Stimulated activated effector memory CD8-positive, alpha-beta T cell treated with anti-CD3 and anti-CD28 coated beads, Interleukin-12 subunit alpha, Interleukin-12 subunit beta, amount 100 ng/mL, for 72 hours (primary cell): ENCODE measurements at regions not wholly inside any gene's neighbourhood (a gene's known extent, or its start where the extent isn't known, plus 50 kb on each side); places are given as distances from the start of the nearest gene placed in this dataset.

Experiments used
- ATAC-seq: fragments of 150-1000 bp; cut with Tn5 transposase; 2 replicates; pipeline ENCODE4 v1.10.0; 2021
- DNase-seq, 2 donors: peaks; one replicate each; pipeline ENCODE4 v3.0.0; 2021 to 2022; ENCODE audit warnings: low spot score in 2 of 2
- H3K27ac Mint-ChIP-seq: one replicate; pipeline ENCODE4 v1.8.0; 2022; ENCODE audit warnings: mild to moderate bottlenecking, mixed read lengths
- H3K36me3 Mint-ChIP-seq: one replicate; pipeline ENCODE4 v1.8.0; 2022; ENCODE audit warnings: mild to moderate bottlenecking, mixed read lengths
- H3K4me1 Mint-ChIP-seq: one replicate; pipeline ENCODE4 v1.8.0; 2022; ENCODE audit warnings: mixed read lengths
- H3K4me3 Mint-ChIP-seq: one replicate; pipeline ENCODE4 v1.8.0; 2022; ENCODE audit warnings: mild to moderate bottlenecking, mixed read lengths
- H3K9me3 Mint-ChIP-seq: one replicate; pipeline ENCODE4 v1.8.0; 2022; ENCODE audit warnings: mixed read lengths

DNA sequence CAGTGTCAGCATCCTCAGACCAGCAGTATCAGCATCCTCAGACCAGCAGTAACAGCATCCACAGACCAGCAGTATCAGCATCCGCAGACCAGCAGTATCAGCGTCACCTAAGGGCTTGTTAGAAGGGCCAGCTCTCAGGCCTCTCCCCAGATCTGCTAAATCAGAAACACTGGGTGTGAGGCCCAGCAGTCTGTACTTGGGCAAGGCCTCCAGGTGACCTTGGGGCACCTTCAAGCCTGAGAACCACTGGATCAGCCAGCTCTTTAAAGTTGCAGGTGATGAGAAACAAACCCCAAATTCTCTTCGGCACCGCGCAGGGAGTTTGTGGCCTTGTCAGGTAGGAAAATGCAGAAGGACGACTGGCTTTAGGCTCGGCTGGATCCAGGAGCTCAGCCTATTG lies 290.5 kb upstream of the CDH4 start:
- ATAC-seq (no peak), DNase-seq (no peak)
- Mint-ChIP-seq H3K36me3 (no peaks in the 10 kb centered on the region), H3K4me1 (no peaks in the 10 kb centered on the region), H3K9me3 (no peaks in the 10 kb centered on the region), H3K27ac (no peak overlapping the region), H3K4me3 (no peak overlapping the region)

DNA sequence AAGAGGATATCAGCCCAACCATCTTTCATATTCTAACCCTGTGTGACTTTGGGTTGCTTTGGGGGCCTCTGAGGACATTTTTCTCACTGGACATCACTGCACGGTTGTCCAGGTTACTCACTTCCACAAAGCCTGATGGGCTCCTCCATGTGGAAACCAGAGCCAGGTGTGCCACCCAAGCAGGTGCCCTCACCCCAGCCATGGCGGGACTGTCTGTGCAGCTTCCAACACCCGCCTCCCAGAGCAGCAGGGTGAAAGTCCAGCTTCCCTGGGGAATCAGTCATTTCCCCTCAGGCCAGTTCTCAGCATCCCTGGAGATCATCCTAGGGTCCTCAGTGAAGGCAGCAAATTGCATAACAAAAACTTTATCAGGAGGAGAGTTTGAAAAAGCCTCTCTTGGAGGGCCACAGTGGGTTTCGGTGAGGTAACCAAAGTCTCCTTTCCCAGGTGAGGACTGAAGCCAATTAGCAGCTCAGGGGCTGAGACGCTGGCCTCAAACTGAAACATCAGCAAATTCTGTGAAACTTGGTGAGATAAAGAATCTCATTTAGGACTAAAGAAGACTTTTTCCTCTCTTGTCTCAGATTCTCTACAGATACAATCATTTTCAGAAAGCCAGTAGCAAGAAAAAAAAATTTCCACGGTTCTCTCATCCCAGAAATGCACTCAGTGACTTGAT lies 289.6 kb upstream of the CDH4 start:
- DNase-seq (no peak), ATAC-seq (no peak)
- no peak overlapping the region for H3K27ac Mint-ChIP-seq
- H3K36me3 Mint-ChIP-seq: no peaks in the 10 kb centered on the region
- no peaks in the 10 kb centered on the region for H3K9me3 Mint-ChIP-seq
- H3K4me1 Mint-ChIP-seq: no peaks in the 10 kb centered on the region
- H3K4me3 Mint-ChIP-seq: no peak overlapping the region

DNA sequence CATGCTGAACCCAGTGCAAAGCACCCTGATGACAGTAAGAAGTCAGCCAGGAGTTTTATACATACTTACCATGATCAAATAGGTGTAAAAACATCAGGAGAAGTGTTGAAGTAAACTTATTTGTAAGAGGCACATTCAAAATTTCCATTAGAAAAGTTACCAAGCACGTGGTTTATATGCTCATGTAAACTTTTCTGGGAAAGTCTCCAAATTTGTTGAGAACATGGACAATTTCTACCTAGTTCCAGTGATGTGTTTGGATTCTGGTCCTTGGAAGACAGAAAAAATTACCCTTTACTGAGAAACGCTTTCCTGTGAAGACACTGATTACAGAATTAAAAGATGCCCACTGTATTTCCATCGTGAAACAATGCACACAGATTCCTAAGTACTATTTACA lies 288.9 kb upstream of the CDH4 start:
- no peaks in the 10 kb centered on the region for H3K36me3 Mint-ChIP-seq
- no peak for DNase-seq
- no peak for ATAC-seq
- no peak overlapping the region for H3K4me3 Mint-ChIP-seq
- H3K9me3 Mint-ChIP-seq: no peaks in the 10 kb centered on the region
- no peak overlapping the region for H3K27ac Mint-ChIP-seq
- no peaks in the 10 kb centered on the region for H3K4me1 Mint-ChIP-seq

DNA sequence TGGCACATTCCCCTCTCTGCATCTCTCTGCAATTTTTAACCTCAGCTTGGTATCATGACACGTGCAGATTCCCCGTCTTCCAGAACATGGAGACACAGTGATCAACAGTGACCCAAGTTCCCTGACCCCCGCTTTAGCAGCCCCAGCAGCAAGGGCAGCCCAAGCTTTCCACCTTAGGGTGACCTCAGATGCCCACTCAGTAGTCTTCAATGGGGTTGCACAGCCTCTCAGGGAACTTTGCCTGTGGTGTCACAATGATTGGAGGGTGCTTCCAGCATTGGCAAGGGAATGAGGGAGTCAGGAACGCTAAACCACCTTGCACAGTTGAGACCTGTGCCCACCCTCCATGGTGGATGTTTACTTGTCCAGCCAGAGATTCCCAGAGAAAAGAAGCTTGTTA lies 287.1 kb upstream of the CDH4 start:
- Mint-ChIP-seq H3K27ac (no peak overlapping the region), H3K36me3 (no peaks in the 10 kb centered on the region), H3K4me3 (no peak overlapping the region), H3K9me3 (no peaks in the 10 kb centered on the region), H3K4me1 (no peaks in the 10 kb centered on the region)
- DNase-seq (no peak), ATAC-seq (no peak)

DNA sequence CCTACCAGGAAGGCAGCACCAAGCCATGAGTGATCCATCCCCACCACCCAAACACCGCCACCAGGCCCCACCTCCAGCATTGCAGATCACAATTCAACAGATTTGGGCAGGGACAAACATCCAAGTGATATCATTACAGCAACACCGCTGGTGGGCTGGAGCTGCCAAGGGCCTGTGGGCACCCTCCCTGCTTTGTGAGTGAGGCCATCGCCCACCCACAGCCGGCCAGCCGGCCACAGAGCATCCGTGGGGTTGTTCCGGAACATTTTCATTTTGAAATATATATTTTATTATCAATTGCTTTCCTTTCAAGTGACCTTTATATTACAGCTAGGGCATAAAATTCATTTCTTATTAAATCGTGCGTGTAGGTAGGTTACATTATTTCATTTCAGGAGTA lies 286.0 kb upstream of the CDH4 start:
- H3K4me1 Mint-ChIP-seq: no peaks in the 10 kb centered on the region
- ATAC-seq (no peak), DNase-seq (no peak)
- H3K9me3 Mint-ChIP-seq: no peaks in the 10 kb centered on the region
- no peak overlapping the region for H3K4me3 Mint-ChIP-seq
- no peak overlapping the region for H3K27ac Mint-ChIP-seq
- H3K36me3 Mint-ChIP-seq: no peaks in the 10 kb centered on the region

DNA sequence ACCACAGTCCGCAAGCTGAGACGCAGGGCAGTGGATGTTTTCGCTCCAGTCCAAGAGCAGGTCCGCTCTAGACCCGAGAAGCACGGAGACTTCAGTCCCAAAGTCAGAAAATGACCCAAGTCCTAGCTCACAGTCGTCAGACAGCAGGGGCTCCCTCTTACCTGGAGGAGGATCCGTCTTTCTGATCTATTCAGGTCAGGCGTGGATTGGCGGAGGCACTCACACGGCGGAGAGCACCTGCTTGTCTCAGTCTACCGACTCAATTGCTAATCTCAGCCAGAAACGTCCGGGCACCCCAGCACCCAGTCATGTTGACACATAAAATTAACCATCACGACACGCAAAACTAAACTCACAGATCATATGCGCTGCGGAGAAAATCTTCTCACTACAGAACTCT lies 285.3 kb upstream of the CDH4 start:
- H3K27ac Mint-ChIP-seq: no peak overlapping the region
- H3K36me3 Mint-ChIP-seq: no peaks in the 10 kb centered on the region
- H3K4me1 Mint-ChIP-seq: no peaks in the 10 kb centered on the region
- H3K9me3 Mint-ChIP-seq: no peaks in the 10 kb centered on the region
- ATAC-seq (no peak), DNase-seq (no peak)
- H3K4me3 Mint-ChIP-seq: no peak overlapping the region

DNA sequence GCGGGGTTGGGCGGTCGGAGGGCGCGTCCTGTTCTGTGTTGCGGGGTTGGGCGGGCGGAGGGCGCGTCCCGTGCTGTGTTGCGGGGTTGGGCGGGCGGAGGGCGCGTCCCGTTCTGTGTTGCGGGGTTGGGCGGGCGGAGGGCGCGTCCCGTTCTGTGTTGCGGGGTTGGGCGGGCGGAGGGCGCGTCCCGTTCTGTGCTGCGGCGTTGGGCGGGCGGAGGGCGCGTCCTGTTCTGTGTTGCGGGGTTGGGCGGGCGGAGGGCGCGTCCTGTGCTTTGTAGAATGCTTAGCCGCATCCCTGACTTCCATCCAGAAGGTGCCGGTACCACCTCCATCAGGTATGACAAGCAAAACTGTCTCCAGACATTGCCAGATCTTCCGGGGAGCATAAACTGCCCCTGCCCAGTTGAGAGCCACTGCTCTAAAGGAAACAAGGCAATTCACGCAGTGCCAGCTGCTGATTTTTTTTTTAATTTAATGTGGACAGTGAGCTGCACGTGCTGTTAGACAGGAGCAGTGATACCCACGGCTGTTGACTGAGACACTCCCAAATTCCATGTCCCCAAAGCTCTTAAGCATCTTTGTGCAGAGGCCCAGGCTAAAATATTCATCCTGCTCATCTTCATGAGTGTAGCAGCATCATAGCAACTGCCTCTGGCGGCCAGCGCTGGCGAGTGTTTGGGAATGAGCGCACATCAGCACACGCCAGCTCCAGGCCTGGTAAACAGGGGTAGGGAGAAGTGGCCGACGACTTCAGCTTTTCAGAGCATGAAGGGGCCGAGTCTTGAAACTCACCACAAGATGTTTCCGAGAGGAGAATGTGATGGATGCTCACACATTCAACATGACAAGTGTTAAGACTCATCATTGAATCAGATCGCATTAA lies 284.4 kb upstream of the CDH4 start:
- Mint-ChIP-seq H3K36me3 (no peaks in the 10 kb centered on the region), H3K27ac (no peak overlapping the region), H3K9me3 (no peaks in the 10 kb centered on the region), H3K4me1 (no peaks in the 10 kb centered on the region), H3K4me3 (no peak overlapping the region)
- no peak for DNase-seq
- no peak for ATAC-seq

DNA sequence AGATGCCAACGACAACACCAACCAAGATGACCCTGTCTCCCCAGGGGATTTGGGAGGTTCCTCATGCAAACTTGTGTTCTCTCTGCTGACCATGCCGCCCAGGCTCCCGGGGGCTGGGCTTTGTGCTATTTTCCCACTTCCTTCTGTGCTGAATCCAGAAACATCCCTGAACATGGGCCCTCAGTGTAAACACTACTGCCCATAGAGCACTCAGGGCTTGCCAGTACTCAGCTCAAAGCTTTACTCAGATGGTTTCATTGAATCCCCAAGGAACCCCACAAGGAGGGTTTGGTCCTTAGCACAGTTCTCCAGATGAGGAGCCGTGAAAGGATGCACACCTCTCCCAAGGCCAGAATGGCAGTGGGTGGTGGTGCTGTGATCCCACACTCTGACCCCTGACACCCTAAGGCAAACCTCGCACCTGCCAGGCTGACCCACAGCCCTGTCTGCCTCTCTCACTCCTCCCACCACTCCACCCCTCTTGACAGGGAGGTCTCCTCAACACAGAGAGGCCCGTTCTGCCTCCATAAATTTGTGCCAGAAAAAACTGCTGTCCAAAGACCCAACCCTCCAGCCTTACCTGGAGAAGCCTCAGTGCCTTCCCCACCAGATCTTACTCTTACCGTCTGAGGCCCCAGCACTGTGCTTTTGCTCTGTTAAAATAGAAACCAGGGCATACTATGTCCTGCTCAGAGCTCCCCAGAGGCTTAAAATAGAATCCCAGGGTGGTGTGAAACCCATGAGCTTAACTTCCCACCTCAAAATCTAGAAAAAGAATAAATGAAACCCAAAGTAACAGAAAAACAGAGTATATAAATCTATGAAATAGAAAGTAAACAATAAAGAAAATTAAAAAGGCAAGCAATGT lies 283.0 kb upstream of the CDH4 start:
- DNase-seq (no peak), ATAC-seq (no peak)
- Mint-ChIP-seq H3K36me3 (no peaks in the 10 kb centered on the region), H3K4me3 (no peak overlapping the region), H3K27ac (no peak overlapping the region), H3K4me1 (no peaks in the 10 kb centered on the region), H3K9me3 (no peaks in the 10 kb centered on the region)

DNA sequence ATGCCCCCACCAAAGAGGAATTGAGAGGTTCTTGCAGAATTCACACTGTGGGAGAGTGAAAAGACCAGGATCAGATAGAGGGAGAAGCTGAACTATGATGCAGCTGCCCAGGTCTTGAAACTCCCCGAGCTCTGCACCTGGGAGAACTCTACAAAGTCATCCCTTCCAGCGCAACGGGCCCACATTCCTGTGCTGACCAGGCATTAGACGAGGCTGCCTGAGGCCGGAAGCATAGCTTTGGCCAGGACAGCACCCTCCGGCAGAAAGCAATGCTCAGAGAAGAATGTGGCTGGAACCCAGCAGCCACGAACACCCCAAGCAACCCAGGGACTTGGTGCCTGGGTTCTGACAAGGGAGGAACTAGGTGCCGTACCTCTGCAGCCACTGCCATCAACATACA lies 281.5 kb upstream of the CDH4 start:
- no peak overlapping the region for H3K27ac Mint-ChIP-seq
- no peaks in the 10 kb centered on the region for H3K36me3 Mint-ChIP-seq
- no peaks in the 10 kb centered on the region for H3K4me1 Mint-ChIP-seq
- H3K4me3 Mint-ChIP-seq: no peak overlapping the region
- no peaks in the 10 kb centered on the region for H3K9me3 Mint-ChIP-seq
- ATAC-seq (no peak), DNase-seq (no peak)

DNA sequence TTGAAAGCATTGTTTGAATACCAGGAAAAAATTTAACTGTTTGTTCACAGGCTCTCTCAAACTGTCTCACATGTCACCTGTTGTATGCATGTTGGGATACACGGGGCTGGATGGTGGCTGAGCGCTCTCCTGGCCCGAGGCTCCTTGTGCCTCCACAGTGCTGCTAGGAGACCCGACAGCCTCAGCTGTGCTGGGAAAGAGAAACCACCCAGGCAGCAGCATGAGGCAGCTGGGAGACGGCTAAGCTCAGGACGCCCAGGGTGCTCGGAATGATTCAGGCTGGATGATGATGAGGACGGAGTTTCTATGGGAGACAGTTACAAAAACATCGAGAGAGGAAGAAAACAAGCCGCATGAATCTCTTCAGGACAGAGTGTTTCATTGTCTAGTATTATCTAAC lies 278.0 kb upstream of the CDH4 start:
- Mint-ChIP-seq H3K4me3 (no peak overlapping the region), H3K27ac (no peak overlapping the region), H3K9me3 (no peaks in the 10 kb centered on the region), H3K4me1 (peaks cover 5% of the 10 kb centered on the region), H3K36me3 (no peaks in the 10 kb centered on the region)
- DNase-seq (no peak), ATAC-seq (no peak)

DNA sequence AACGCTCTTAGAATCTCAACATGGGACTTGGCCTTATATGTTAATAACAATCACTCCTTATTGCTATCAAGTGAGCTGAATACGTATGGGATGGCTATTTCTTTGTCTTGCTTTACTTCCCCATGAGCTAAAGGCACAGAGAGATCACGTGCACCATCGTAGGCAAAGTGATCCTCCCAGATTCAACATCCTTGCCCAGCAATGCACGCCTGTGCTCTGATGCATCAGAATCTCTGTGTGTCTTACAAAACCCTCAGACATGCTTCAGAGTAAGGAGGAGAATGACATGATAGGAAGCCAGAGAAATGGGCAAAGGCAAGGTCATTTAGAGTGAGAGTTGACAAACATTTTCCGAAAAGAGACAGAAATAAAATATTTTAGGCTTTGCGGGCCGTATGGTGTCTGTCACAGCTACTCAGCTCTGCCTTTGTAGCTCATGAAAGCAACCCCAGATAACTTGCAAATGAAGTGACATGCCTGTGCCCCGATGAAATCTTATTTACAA lies 277.6 kb upstream of the CDH4 start:
- DNase-seq (no peak), ATAC-seq (no peak)
- H3K4me1 Mint-ChIP-seq: peaks cover 5% of the 10 kb centered on the region
- H3K27ac Mint-ChIP-seq: no peak overlapping the region
- H3K36me3 Mint-ChIP-seq: no peaks in the 10 kb centered on the region
- no peak overlapping the region for H3K4me3 Mint-ChIP-seq
- H3K9me3 Mint-ChIP-seq: peaks cover 3% of the 10 kb centered on the region

DNA sequence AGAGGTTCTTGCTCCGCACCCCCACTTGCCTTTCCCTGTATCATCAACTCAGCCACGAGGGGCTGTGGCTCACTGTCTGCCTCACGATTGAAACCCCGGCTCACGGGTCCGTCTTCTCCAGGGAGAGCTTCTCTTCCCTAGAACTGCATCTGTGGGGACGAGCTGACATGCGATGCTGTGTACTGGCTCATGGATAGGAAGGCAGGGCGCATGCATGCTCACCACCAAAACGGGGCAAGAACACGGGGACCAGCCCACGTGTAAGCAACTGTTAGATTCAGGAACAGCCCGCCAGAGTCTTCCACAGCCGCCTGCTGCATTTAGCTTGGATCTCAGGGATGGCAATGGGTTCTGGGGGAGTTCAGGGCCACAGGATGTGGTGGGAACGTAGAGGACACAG lies 275.9 kb upstream of the CDH4 start:
- ATAC-seq (no peak), DNase-seq (no peak)
- peaks cover 5% of the 10 kb centered on the region for H3K4me1 Mint-ChIP-seq
- H3K27ac Mint-ChIP-seq: no peak overlapping the region
- peaks cover 15% of the 10 kb centered on the region for H3K9me3 Mint-ChIP-seq
- no peak overlapping the region for H3K4me3 Mint-ChIP-seq
- H3K36me3 Mint-ChIP-seq: no peaks in the 10 kb centered on the region

DNA sequence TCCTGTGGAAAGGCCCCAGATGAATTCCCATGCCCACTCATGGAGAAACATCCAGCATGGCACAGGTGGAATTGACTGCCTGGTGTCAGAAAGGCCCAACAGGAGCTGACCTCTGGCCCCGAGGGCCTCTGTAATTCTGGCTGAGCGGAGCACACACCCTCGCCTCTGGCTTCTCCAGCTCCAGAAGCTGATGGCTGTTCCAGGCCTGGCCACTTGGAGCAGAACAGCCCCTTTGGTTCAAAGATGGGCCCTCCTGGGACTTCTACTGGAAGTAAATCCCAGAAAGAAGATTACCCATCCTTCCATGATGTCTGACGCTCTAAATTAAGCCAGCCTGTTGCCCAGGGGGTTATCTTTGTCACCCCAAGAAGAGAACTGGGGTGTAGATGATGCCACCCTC lies 275.1 kb upstream of the CDH4 start:
- no peak overlapping the region for H3K4me3 Mint-ChIP-seq
- no peaks in the 10 kb centered on the region for H3K36me3 Mint-ChIP-seq
- peaks cover 5% of the 10 kb centered on the region for H3K4me1 Mint-ChIP-seq
- H3K27ac Mint-ChIP-seq: no peak overlapping the region
- peaks cover 15% of the 10 kb centered on the region for H3K9me3 Mint-ChIP-seq
- DNase-seq: no peak
- ATAC-seq: no peak

DNA sequence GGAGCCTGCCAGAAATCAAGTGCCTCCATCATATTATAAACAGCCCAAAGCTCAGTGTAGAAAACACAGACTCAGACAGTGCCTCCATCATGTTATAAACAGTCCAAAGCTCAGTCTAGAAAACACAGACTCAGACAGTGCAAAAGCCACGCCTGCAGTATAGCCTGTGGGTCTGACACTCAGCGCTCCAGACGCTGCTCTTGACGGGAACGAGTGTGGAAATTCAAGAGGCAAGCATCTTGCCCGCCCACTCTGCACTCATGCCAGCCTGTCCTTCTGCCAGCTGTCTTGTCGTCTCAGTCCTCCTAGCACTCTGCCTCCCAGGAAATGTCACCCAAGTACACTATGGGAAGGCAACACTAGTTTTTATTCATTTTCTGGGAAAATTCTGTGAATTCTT lies 274.2 kb upstream of the CDH4 start:
- Mint-ChIP-seq H3K4me3 (no peak overlapping the region), H3K36me3 (no peaks in the 10 kb centered on the region), H3K9me3 (peaks cover 15% of the 10 kb centered on the region), H3K27ac (no peak overlapping the region), H3K4me1 (peaks cover 5% of the 10 kb centered on the region)
- DNase-seq (no peak), ATAC-seq (no peak)

DNA sequence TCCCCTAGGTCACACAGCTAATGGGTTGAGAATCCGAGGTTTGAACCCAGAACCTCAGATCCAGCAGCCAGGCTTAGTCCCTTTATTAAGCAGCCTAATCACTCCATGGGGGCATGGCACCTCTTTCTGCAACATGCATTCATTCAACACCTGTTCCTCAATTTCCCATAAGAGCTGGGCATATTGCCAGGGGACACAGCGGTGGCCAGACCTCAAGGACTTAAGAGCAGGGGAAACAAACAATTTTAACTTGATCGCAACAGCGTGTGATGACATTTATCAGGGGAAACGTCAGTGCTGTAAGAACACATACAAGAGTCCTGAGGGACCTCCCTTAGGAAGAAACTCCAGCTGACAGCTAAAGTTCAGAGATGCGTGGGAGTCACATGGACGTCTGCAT lies 267.4 kb upstream of the CDH4 start:
- DNase-seq (no peak), ATAC-seq (no peak)
- Mint-ChIP-seq H3K36me3 (no peaks in the 10 kb centered on the region), H3K27ac (no peak overlapping the region), H3K4me1 (no peaks in the 10 kb centered on the region), H3K9me3 (peaks cover 10% of the 10 kb centered on the region), H3K4me3 (no peak overlapping the region)
